ENCODE measurements at regions not wholly inside any gene's neighbourhood (a gene's known extent, or its start where the extent isn't known, plus 50 kb on each side); places are given as distances from the start of the nearest gene placed in this dataset.

DNA sequence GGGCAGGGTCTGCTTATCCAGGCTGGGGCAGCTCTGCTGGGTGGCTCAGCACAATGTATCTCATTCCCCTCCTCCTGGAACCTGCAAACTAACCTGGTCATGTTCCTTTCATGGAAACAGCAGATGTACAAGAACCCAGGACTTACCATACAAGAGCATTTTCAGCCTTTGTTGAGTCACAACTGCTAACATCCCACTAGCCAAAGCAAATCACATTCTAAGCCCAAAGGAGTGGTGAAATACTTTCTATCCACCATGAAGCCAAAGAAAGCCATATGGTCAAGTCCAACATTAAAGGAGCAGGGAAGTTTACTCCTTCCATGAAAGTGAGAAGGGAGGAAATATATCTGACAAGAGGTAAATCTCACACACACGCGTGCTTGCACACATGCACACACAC is 163.0 kb downstream of the IRS1 start:
- H3K9ac ChIP-seq, result no peak overlapping the region
- H3K27me3 ChIP-seq (replicated peaks; ENCODE audit: insufficient read depth), result no peaks in the 10 kb centered on the region
- H2AFZ ChIP-seq, result no peak overlapping the region
- H3K79me2 ChIP-seq (ENCODE audit: insufficient read depth), result no peaks in the 10 kb centered on the region
- no peaks in the 10 kb centered on the region for H3K9me3 ChIP-seq (ENCODE audit: low read depth)
- H3K4me3 ChIP-seq, result no peak overlapping the region
- H3K4me2 ChIP-seq (ENCODE audit: unreplicated experiment), result no peak overlapping the region
- H3K9me2 ChIP-seq (ENCODE audit: insufficient read depth), result no peaks in the 10 kb centered on the region; the same call in 1 of the 2 replicates
- no peaks in the 10 kb centered on the region for H4K20me1 ChIP-seq (ENCODE audit: insufficient read depth)
- H3K27ac ChIP-seq, result no peak overlapping the region
- no peaks in the 10 kb centered on the region for H3F3A ChIP-seq (ENCODE audit: insufficient read depth)
- no peaks in the 10 kb centered on the region for H3K36me3 ChIP-seq (ENCODE audit: low read depth)
- DNase-seq, result no peak
- 100% methylated on average over 2 of the region's 2 CpGs for WGBS, 2 experiments (ENCODE audit: low coverage in 1 of 2, low lambda C conversion rate in 2 of 2, missing lambda C conversion rate in 2 of 2)
- H3K4me1 ChIP-seq (ENCODE audit: insufficient read depth), result no peaks in the 10 kb centered on the region
- no peak for TF ChIP-seq EZH2 (IDR thresholded peaks at IDR 0.05; ENCODE audit: insufficient read depth, poor library complexity, severe bottlenecking)
- in situ Hi-C loops (cut with MboI), result no loop called here

DNA sequence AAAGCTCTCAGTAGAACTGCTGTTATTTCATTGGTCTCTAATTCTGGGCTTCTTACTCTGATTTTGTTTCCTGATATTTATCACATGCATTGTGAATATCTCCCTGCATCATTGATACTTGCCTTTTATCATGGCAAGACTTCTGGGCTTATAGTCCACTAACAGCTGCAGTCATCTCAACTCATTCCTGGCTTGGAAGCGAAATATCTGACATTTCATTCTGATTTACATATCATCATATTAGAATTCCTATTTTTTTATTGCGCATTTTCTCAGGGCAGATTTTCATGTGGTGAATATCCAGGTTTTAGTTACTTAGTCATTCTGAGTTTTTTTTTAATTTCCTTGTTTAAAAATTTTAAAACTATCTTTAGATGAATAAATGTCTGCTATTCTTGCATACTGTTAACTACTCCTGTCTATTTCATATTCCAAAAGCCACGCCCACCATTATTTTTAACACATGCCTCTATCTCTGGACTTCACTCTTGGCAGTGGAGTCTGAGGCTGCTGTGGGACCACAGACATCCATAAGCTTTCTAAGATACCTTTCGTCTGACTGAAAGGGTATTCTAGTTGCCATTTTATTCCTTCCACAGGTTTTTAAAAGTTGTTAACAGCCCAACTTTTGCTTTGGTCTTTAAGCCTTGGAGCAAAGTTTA is 164.5 kb downstream of the IRS1 start:
- Histone ChIP-seq H3K4me2 (ENCODE audit: unreplicated experiment) (no peak overlapping the region), H3K4me3 (no peak overlapping the region), H3K9me3 (ENCODE audit: low read depth) (no peaks in the 10 kb centered on the region), H4K20me1 (ENCODE audit: insufficient read depth) (no peaks in the 10 kb centered on the region), H3K9ac (no peak overlapping the region), H3K9me2 (ENCODE audit: insufficient read depth) (no peaks in the 10 kb centered on the region; the same call in 1 of the 2 replicates), H3K4me1 (ENCODE audit: insufficient read depth) (no peaks in the 10 kb centered on the region), H3K36me3 (ENCODE audit: low read depth) (no peaks in the 10 kb centered on the region), H3K27me3 (replicated peaks; ENCODE audit: insufficient read depth) (no peaks in the 10 kb centered on the region), H3K79me2 (ENCODE audit: insufficient read depth) (no peaks in the 10 kb centered on the region), H3K27ac (no peak overlapping the region), H3F3A (ENCODE audit: insufficient read depth) (no peaks in the 10 kb centered on the region), H2AFZ (no peak overlapping the region)
- DNase-seq, result no peak
- 83 to 87% methylated on average over 4 of the region's 4 CpGs for WGBS, 2 experiments (ENCODE audit: low coverage in 1 of 2, low lambda C conversion rate in 2 of 2, missing lambda C conversion rate in 2 of 2)
- in situ Hi-C loops (cut with MboI), result no loop called here
- no peak for TF ChIP-seq EZH2phosphoT487 (IDR thresholded peaks at IDR 0.05; ENCODE audit: insufficient read depth, low read depth)
- no peak for TF ChIP-seq EZH2 (IDR thresholded peaks at IDR 0.05; ENCODE audit: insufficient read depth, poor library complexity, severe bottlenecking)

DNA sequence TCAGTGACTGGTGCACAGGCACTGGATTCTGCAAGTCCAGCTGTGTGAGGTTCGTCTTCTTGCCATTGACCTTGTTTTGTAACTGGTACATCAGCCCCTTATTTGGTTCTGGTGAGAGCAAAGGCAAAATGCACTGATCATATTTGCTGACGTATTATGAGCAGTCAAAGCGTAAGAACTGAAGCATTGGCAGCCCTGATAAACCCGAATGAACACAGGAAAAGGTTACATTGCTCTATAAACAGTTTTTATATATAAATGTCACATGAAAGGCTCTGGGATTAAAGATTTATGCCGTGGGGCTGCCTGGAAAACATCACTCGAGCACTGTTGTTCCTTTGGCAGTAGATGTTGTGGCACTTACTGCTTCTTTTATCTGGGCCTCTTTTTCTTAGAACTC is 167.9 kb downstream of the IRS1 start:
- no peak for DNase-seq

DNA sequence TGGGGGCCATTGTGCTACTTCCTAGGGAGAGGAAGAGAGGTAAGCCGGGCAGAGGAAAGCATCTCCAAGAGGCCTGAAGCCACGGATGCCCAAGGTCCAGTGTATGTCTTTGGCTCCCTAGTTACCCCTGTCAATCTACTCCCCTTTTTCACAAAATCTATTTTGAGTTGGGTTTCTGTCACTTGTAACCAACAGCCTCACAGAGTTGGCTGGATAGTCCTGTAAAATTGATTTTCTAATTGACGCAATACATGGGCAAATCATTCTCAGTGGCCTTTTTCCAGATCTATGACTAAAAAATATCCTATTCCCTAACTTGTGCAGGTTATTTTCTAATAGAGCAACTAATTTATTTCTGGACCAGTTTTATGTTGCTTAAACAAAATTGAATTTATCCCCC is 168.4 kb downstream of the IRS1 start:
- no peak for TF ChIP-seq EZH2phosphoT487 (IDR thresholded peaks at IDR 0.05; ENCODE audit: insufficient read depth, low read depth)
- TF ChIP-seq EZH2 (IDR thresholded peaks at IDR 0.05; ENCODE audit: insufficient read depth, poor library complexity, severe bottlenecking), result no peak
- no peak for DNase-seq

More for the DNA sequence above, 167.9 kb downstream of the IRS1 start:
- Histone ChIP-seq H4K20me1 (ENCODE audit: insufficient read depth) (no peaks in the 10 kb centered on the region), H3K4me3 (no peak overlapping the region), H3K27ac (no peak overlapping the region), H3K79me2 (ENCODE audit: insufficient read depth) (no peaks in the 10 kb centered on the region), H3K9me2 (ENCODE audit: insufficient read depth) (peaks cover 3% of the 10 kb centered on the region; the same call in 1 of the 2 replicates), H3K9me3 (ENCODE audit: low read depth) (no peaks in the 10 kb centered on the region), H3K36me3 (ENCODE audit: low read depth) (no peaks in the 10 kb centered on the region), H3K4me1 (ENCODE audit: insufficient read depth) (no peaks in the 10 kb centered on the region), H2AFZ (peak overlapping the region; percentile 19; the same call in 1 of the 2 replicates), H3K4me2 (ENCODE audit: unreplicated experiment) (no peak overlapping the region), H3F3A (ENCODE audit: insufficient read depth) (no peaks in the 10 kb centered on the region), H3K27me3 (replicated peaks; ENCODE audit: insufficient read depth) (no peaks in the 10 kb centered on the region), H3K9ac (no peak overlapping the region)
- WGBS, 2 experiments (ENCODE audit: low coverage in 1 of 2, low lambda C conversion rate in 2 of 2, missing lambda C conversion rate in 2 of 2), result 42 to 45% methylated on average over 6 of the region's 6 CpGs
- in situ Hi-C loops (cut with MboI), result no loop called here
- no peak for TF ChIP-seq EZH2phosphoT487 (IDR thresholded peaks at IDR 0.05; ENCODE audit: insufficient read depth, low read depth)
- TF ChIP-seq EZH2 (IDR thresholded peaks at IDR 0.05; ENCODE audit: insufficient read depth, poor library complexity, severe bottlenecking), result no peak

More for the DNA sequence above, 168.4 kb downstream of the IRS1 start:
- H3K9ac ChIP-seq, result no peak overlapping the region
- no peaks in the 10 kb centered on the region for H3F3A ChIP-seq (ENCODE audit: insufficient read depth)
- no peak overlapping the region for H2AFZ ChIP-seq
- H3K27me3 ChIP-seq (replicated peaks; ENCODE audit: insufficient read depth), result no peaks in the 10 kb centered on the region
- no peak overlapping the region for H3K4me2 ChIP-seq (ENCODE audit: unreplicated experiment)
- H4K20me1 ChIP-seq (ENCODE audit: insufficient read depth), result no peaks in the 10 kb centered on the region
- no peak overlapping the region for H3K4me3 ChIP-seq
- no peaks in the 10 kb centered on the region for H3K9me3 ChIP-seq (ENCODE audit: low read depth)
- no peaks in the 10 kb centered on the region for H3K36me3 ChIP-seq (ENCODE audit: low read depth)
- in situ Hi-C loops (cut with MboI), result no loop called here
- H3K4me1 ChIP-seq (ENCODE audit: insufficient read depth), result no peaks in the 10 kb centered on the region
- H3K9me2 ChIP-seq (ENCODE audit: insufficient read depth), result 0 out of 2 replicates have a peak, but pooled peaks cover 3% of the 10 kb centered on the region
- H3K79me2 ChIP-seq (ENCODE audit: insufficient read depth), result no peaks in the 10 kb centered on the region
- 88 to 91% methylated on average over 3 of the region's 3 CpGs for WGBS, 2 experiments (ENCODE audit: low coverage in 1 of 2, low lambda C conversion rate in 2 of 2, missing lambda C conversion rate in 2 of 2)
- H3K27ac ChIP-seq, result no peak overlapping the region

Measured in GM23248 (cell line).